ENCODE measurements at regions not wholly inside any gene's neighbourhood (a gene's known extent, or its start where the extent isn't known, plus 50 kb on each side); places are given as distances from the start of the nearest gene placed in this dataset.

DNA sequence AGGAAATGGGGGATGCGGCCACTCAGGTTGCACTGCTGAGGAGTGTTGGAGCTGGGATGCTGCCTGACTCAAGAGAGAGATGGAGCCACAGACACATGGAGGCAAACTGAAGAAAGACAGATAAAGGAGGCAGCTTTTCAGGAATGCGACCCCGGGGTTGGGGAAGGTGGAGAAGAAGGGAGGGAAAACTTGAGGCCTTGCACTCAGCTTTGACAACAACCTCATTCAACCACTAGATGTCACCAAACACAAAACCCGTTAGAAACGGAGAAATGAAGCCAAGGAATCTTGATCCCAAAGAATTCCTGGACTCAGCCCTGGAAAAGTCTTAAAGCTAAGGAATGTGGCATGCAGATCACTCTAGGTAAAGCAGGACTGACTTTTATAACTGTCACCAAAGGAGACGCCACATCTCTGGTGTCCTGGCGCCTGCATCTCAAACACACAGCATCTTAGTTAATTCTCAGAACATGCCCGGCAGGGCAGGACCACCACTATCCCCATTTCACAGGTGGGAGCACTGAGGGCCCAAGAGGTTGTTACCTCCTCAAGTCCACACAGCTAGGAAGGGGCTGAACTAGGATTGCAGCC, 59.6 kb upstream of the LMCD1 start:
- Mint-ChIP-seq H3K4me3 (ENCODE audit: unreplicated experiment) (no peak overlapping the region), H3K36me3 (ENCODE audit: unreplicated experiment) (peaks cover 11% of the 10 kb centered on the region), H3K9me3 (ENCODE audit: unreplicated experiment) (peaks cover 5% of the 10 kb centered on the region), H3K27me3 (ENCODE audit: unreplicated experiment) (peaks cover 2% of the 10 kb centered on the region), H3K27ac (ENCODE audit: unreplicated experiment) (no peak overlapping the region), H3K4me1 (ENCODE audit: low read depth, unreplicated experiment) (peaks cover 3% of the 10 kb centered on the region)
- peak; percentile 56 for TF ChIP-seq CTCF (IDR thresholded peaks at IDR 0.05; ENCODE audit: partially characterized antibody, unreplicated experiment)
- DNase-seq, result no peak

DNA sequence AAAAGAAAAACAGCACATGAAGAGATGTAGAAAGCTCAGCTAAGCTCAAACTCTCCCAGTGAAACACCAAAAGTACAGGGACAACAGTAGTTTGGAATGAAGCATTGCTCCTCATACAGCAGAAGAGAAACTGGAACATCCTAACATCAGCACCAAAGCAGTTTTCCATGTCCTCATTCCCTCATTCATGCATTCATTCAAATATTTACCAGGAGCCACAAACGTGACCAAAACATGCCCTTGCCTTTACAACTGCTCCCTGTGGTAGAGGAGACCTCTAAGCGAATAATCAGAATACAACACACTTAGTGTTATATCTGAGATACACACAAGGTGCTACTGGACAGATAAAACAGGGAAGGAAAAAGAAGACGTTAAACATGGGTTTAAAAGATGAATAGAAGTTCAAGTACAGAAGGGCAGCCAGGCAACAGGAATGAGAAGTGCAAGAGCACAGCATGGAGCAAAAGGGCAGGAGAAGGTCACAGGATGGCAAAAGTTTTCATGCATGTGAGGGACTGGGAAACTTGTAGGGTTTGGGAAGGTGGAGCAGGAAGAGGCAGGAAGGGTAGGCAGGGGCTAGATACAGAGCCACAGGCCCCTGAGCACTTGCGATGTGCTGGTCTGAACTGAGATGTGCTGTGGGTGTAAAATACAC, 58.5 kb upstream of the LMCD1 start:
- Mint-ChIP-seq H3K4me1 (ENCODE audit: low read depth, unreplicated experiment) (peaks cover 8% of the 10 kb centered on the region), H3K36me3 (ENCODE audit: unreplicated experiment) (peaks cover 9% of the 10 kb centered on the region), H3K9me3 (ENCODE audit: unreplicated experiment) (peaks cover 4% of the 10 kb centered on the region), H3K4me3 (ENCODE audit: unreplicated experiment) (no peak overlapping the region), H3K27ac (ENCODE audit: unreplicated experiment) (no peak overlapping the region), H3K27me3 (ENCODE audit: unreplicated experiment) (peaks cover 2% of the 10 kb centered on the region)
- no peak for DNase-seq
- TF ChIP-seq CTCF (IDR thresholded peaks at IDR 0.05; ENCODE audit: partially characterized antibody, unreplicated experiment), result no peak

- peaks cover 4% of the 10 kb centered on the region for H3K36me3 Mint-ChIP-seq (ENCODE audit: unreplicated experiment)
- peaks cover 1% of the 10 kb centered on the region for H3K9me3 Mint-ChIP-seq (ENCODE audit: unreplicated experiment)
- no peak overlapping the region for H3K27ac Mint-ChIP-seq (ENCODE audit: unreplicated experiment)
- no peak overlapping the region for H3K4me3 Mint-ChIP-seq (ENCODE audit: unreplicated experiment)
- DNase-seq, result peak; percentile 46
- no peaks in the 10 kb centered on the region for H3K27me3 Mint-ChIP-seq (ENCODE audit: unreplicated experiment)
- no peak for TF ChIP-seq CTCF (IDR thresholded peaks at IDR 0.05; ENCODE audit: partially characterized antibody, unreplicated experiment)
- H3K4me1 Mint-ChIP-seq (ENCODE audit: low read depth, unreplicated experiment), result peaks cover 8% of the 10 kb centered on the region
Observed at GRCh38 chr3:8443829-8444791, 57.5 kb upstream of the LMCD1 start.

DNA sequence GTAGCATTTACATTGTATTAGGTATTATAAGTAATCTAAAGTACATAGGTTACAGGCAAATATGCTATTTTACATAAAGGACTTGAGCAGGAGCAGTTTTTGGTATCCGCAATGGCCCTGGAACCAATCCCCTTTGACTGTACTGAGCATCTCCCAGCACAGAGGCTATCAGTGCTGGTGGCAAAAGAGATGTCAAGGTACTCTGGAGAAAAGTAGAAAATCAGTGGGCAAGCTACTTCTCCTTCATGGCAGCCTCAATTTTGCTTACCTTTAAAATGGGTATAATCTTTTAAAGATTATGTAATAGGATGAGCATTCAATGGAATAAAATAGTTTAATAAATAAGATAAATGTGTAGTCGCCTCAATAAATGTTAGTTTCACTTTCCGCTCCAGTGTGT, 56.7 kb upstream of the LMCD1 start:
- Mint-ChIP-seq H3K27ac (ENCODE audit: unreplicated experiment) (no peak overlapping the region), H3K27me3 (ENCODE audit: unreplicated experiment) (no peaks in the 10 kb centered on the region), H3K36me3 (ENCODE audit: unreplicated experiment) (peaks cover 4% of the 10 kb centered on the region), H3K9me3 (ENCODE audit: unreplicated experiment) (peaks cover 1% of the 10 kb centered on the region), H3K4me3 (ENCODE audit: unreplicated experiment) (no peak overlapping the region), H3K4me1 (ENCODE audit: low read depth, unreplicated experiment) (peaks cover 8% of the 10 kb centered on the region)
- DNase-seq, result no peak
- TF ChIP-seq CTCF (IDR thresholded peaks at IDR 0.05; ENCODE audit: partially characterized antibody, unreplicated experiment), result no peak
